SH-SY5Y (cell line): ENCODE measurements at regions not wholly inside any gene's neighbourhood (a gene's known extent, or its start where the extent isn't known, plus 50 kb on each side); places are given as distances from the start of the nearest gene placed in this dataset.

Experiments
- GATA2 ChIP-seq: IDR thresholded peaks from 2 replicates; pipeline ENCODE4 v1.6.1; 2011; ENCODE audit warnings: mild to moderate bottlenecking, low read depth, low read length
- GATA3 ChIP-seq: IDR thresholded peaks from 2 replicates; pipeline ENCODE4 v1.6.1; 2011; ENCODE audit warnings: low read depth, mild to moderate bottlenecking, low read length, moderate library complexity

- TF ChIP-seq GATA2 (no peak), GATA3 (no peak)
Measured at GRCh38 chr5:166961028-166961427, 1330.4 kb upstream of the WWC1 start.
